Esophagus muscularis mucosa (tissue), 4 donors: ENCODE measurements at regions not wholly inside any gene's neighbourhood (a gene's known extent, or its start where the extent isn't known, plus 50 kb on each side); places are given as distances from the start of the nearest gene placed in this dataset.

Source experiments
- DNase-seq: peaks from one replicate; pipeline ENCODE4 v3.0.0-alpha.2; 2017; ENCODE audit errors: extremely low spot score
- H3K27ac ChIP-seq, 4 donors: fragments of 200-600 bp; sonication (generic); replicated peaks in 1 of 4; 1 replicate in 3 of 4; 2 replicates in 1 of 4; pipeline ENCODE4 v1.5.1; 2016 to 2019; ENCODE audit warnings: mild to moderate bottlenecking in 1 of 4
- H3K27me3 ChIP-seq, 4 donors: fragments of 200-600 bp; sonication (generic); one replicate each; pipeline versions ENCODE4 v1.5.1 to v1.6.0; 2016 to 2019
- H3K36me3 ChIP-seq, 4 donors: fragments of 200-600 bp; sonication (generic); one replicate each; pipeline ENCODE4 v1.5.1; 2016 to 2019
- H3K4me1 ChIP-seq, 4 donors: fragments of 200-600 bp; sonication (generic); one replicate each; pipeline ENCODE4 v1.5.1; 2016 to 2019
- H3K4me3 ChIP-seq, 4 donors: fragments of 200-600 bp; sonication (generic); 1 replicate in 2 of 4; 2 replicates in 2 of 4; pipeline ENCODE4 v1.5.1; 2016 to 2019; ENCODE audit warnings: mild to moderate bottlenecking in 4 of 4, moderate library complexity in 1 of 4
- H3K9me3 ChIP-seq, 4 donors: fragments of 200-600 bp; sonication (generic); 1 replicate in 3 of 4; 2 replicates in 1 of 4; pipeline ENCODE4 v1.5.1; 2016 to 2019
- CTCF ChIP-seq, 3 experiments: fragments of 200-600 bp in 2 of 3; fragments of 450-650 bp in 1 of 3; sonication (generic) in 2 of 3; IDR thresholded peaks; one replicate each; pipeline ENCODE4 v1.5.1; 2017 to 2019; ENCODE audit warnings: antibody characterized with exemption in 3 of 3, mild to moderate bottlenecking in 2 of 3, moderate library complexity in 1 of 3
- EP300 ChIP-seq: sonication (generic); formaldehyde crosslinking; IDR thresholded peaks from one replicate; pipeline ENCODE4 v1.6.1; 2017; ENCODE audit warnings: antibody characterized with exemption
- POLR2A ChIP-seq: fragments of 450-650 bp; IDR thresholded peaks from one replicate; pipeline ENCODE4 v1.6.1; 2017; ENCODE audit warnings: antibody characterized with exemption, moderate library complexity, mild to moderate bottlenecking, low read depth
- POLR2AphosphoS5 ChIP-seq, 2 donors: sonication (generic); formaldehyde crosslinking; IDR thresholded peaks; one replicate each; pipeline ENCODE4 v1.6.1; 2017; ENCODE audit warnings: antibody characterized with exemption in 2 of 2
- WGBS: methylation state at CpG from one replicate; pipeline ENCODE4 v1.1.5; 2018; 5-methylcytosine and 5-hydroxymethylcytosine counted together
- intact Hi-C: fragments of 100-400 bp; cut with DNase I; formaldehyde crosslinking; loops from one replicate; pipeline ENCODE4 v1.15.1; 2023

DNA sequence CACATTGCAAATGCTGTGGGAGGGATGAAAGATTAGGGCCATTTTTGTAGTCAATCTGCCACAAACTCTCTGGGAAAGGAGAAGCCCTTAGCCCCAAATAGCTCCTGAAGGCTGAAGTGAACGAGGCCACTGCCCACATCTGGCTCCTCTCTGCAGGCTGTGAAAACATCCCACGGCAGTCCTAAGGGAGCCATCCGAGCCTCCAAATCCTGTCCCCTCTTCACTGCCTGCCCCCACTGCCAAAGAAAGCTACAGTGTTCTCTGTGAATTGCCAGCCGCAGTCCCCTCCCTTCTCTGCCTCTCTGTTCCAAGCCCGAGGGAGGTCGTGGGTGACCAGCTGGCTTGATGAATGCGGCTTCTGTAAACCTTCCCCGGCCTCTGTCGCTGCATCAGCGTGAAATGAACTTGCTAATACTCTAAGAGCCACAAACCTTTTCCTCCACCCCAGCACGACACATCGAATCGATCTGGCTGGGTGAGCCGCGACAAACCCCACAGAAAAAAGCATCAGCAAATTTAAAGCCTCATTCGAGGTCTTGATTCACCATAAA lies 180.7 kb upstream of the NRXN3 start:
- intact Hi-C loops: no loop called here
- H3K36me3 ChIP-seq: no peaks in the 10 kb centered on the region
- no peaks in the 10 kb centered on the region for H3K9me3 ChIP-seq
- no peak overlapping the region for H3K4me3 ChIP-seq
- DNase-seq: no peak
- H3K27ac ChIP-seq: peak overlapping the region in 3 of 4 donors; percentile 25 to 37 (median 35)
- 43% methylated on average over 15 of the region's 16 CpGs for WGBS
- H3K27me3 ChIP-seq: no peaks in the 10 kb centered on the region
- TF ChIP-seq EP300 (no peak), CTCF (IDR thresholded peaks at IDR 0.05) (no peak), POLR2A (no peak), POLR2AphosphoS5 (IDR thresholded peaks at IDR 0.05) (no peak)
- H3K4me1 ChIP-seq: no peaks in the 10 kb centered on the region

- H3K4me1 ChIP-seq: no peaks in the 10 kb centered on the region
- H3K36me3 ChIP-seq: no peaks in the 10 kb centered on the region
- H3K27ac ChIP-seq: no peak overlapping the region
- no peaks in the 10 kb centered on the region for H3K27me3 ChIP-seq
- 88% methylated on average over 3 of the region's 3 CpGs for WGBS
- intact Hi-C loops: no loop called here
- no peaks in the 10 kb centered on the region for H3K9me3 ChIP-seq
- DNase-seq: no peak
- H3K4me3 ChIP-seq: no peak overlapping the region
- TF ChIP-seq EP300: no peak
- TF ChIP-seq POLR2AphosphoS5 (IDR thresholded peaks at IDR 0.05): no peak
- no peak for TF ChIP-seq CTCF (IDR thresholded peaks at IDR 0.05)
- TF ChIP-seq POLR2A: no peak
These were observed 179.8 kb upstream of the NRXN3 start for GRCh38 chr14:77990337-77990736.

GRCh38 chr14:77991128-77991772 lies 178.9 kb upstream of the NRXN3 start:
- intact Hi-C loops: no loop called here
- H3K27ac ChIP-seq: no peak overlapping the region
- H3K4me1 ChIP-seq: no peaks in the 10 kb centered on the region
- no peaks in the 10 kb centered on the region for H3K9me3 ChIP-seq
- no peak overlapping the region for H3K4me3 ChIP-seq
- WGBS: 68% methylated on average over 4 of the region's 4 CpGs
- DNase-seq: no peak
- no peaks in the 10 kb centered on the region for H3K27me3 ChIP-seq
- no peaks in the 10 kb centered on the region for H3K36me3 ChIP-seq
- TF ChIP-seq POLR2AphosphoS5 (IDR thresholded peaks at IDR 0.05): no peak
- TF ChIP-seq CTCF (IDR thresholded peaks at IDR 0.05): no peak
- TF ChIP-seq POLR2A: no peak
- TF ChIP-seq EP300: no peak

DNA sequence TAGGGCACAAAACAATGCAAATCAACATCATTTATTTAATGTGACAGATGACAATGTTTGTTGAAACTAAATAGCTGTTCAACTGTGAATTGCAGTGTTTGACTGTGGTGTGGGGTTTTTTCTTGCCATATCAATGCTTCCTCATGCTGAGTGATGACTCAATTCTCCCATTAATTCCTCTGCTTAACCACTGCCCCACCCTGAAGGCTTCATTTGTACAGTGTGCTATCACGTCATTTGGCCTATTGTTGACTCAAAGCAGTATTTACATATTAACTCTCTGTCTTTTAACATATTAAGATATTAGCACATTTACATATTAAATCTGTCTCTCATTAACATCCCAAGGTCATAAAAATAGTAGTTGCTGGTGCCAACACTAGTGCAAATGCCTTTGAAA lies 164.8 kb upstream of the NRXN3 start:
- H3K4me3 ChIP-seq: no peak overlapping the region
- no peak for DNase-seq
- peaks cover 0 to under 1% (median 0%) of the 10 kb centered on the region in 4 donors for H3K27me3 ChIP-seq
- 54% methylated on average over 1 of the region's 1 CpG for WGBS
- intact Hi-C loops: no loop called here
- peaks cover 0 to 28% (median 7%) of the 10 kb centered on the region in 4 donors for H3K9me3 ChIP-seq
- no peaks in the 10 kb centered on the region for H3K36me3 ChIP-seq
- H3K27ac ChIP-seq: no peak overlapping the region
- no peak for TF ChIP-seq CTCF (IDR thresholded peaks at IDR 0.05)
- no peak for TF ChIP-seq POLR2AphosphoS5 (IDR thresholded peaks at IDR 0.05)
- TF ChIP-seq POLR2A: no peak
- no peak for TF ChIP-seq EP300
- no peaks in the 10 kb centered on the region for H3K4me1 ChIP-seq
